GM12891 (cell line): ENCODE measurements at regions not wholly inside any gene's neighbourhood (a gene's known extent, or its start where the extent isn't known, plus 50 kb on each side); places are given as distances from the start of the nearest gene placed in this dataset.

ENCODE experiments used
- PAX5 ChIP-seq: IDR thresholded peaks from 2 replicates; pipeline ENCODE4 v1.6.1; 2011; ENCODE audit warnings: low read length, moderate library complexity, mild to moderate bottlenecking; ENCODE audit not compliant: insufficient read depth, severe bottlenecking
- POLR2A ChIP-seq: IDR thresholded peaks from 2 replicates; pipeline ENCODE4 v1.6.1; 2011; ENCODE audit warnings: low read depth, low read length, control low read depth
- POLR2AphosphoS5 ChIP-seq: IDR thresholded peaks from 2 replicates; pipeline ENCODE4 v1.6.1; 2011; ENCODE audit warnings: low read depth, low read length, control low read depth
- POU2F2 ChIP-seq: IDR thresholded peaks from 2 replicates; pipeline ENCODE4 v1.6.1; 2011; ENCODE audit warnings: low read depth, mild to moderate bottlenecking, control low read depth, low read length, moderate library complexity
- SPI1 ChIP-seq: IDR thresholded peaks from 2 replicates; pipeline ENCODE4 v1.6.1; 2011; ENCODE audit warnings: low read depth, low read length, control low read depth
- TAF1 ChIP-seq: IDR thresholded peaks from 2 replicates; pipeline ENCODE4 v1.6.1; 2011; ENCODE audit warnings: low read depth, low read length, control low read depth

- TF ChIP-seq POLR2A (no peak), POLR2AphosphoS5 (no peak), SPI1 (no peak), TAF1 (no peak), PAX5 (no peak), POU2F2 (no peak)
Observed at GRCh38 chr16:86727632-86728031, 149.3 kb downstream of the FOXL1 start.
